NCI-H82 treated with DMSO at 0.1 percent for 48 hours (cell line): ENCODE measurements at regions not wholly inside any gene's neighbourhood (a gene's known extent, or its start where the extent isn't known, plus 50 kb on each side); places are given as distances from the start of the nearest gene placed in this dataset.

Source experiments
- DNase-seq: peaks from one replicate; lab custom pipeline; 2025; ENCODE audit not compliant: unreplicated experiment; lab: John Stamatoyannopoulos, UW

DNA sequence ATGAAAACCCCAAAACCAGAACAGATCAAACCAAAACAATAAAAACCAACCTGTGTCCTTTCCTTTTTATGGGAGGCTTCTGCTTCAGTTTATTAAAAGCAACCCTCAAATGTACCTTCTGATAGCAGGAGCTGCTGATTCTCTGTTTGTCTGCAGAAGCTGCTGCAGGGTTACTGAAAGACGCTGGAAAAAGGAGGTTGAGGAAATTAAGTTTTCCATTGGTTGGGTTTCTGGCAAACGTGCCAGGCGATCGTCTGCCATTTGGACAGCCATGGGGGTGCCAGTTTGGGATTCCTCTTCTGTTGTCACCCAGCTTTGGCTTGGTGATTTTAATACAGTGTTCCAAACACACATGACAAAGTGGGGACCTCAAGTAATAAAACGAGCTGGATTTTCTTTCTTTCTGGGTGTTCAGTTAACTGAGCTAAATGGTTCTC is 185.4 kb upstream of the ZFHX3 start:
- no peak for DNase-seq

DNA sequence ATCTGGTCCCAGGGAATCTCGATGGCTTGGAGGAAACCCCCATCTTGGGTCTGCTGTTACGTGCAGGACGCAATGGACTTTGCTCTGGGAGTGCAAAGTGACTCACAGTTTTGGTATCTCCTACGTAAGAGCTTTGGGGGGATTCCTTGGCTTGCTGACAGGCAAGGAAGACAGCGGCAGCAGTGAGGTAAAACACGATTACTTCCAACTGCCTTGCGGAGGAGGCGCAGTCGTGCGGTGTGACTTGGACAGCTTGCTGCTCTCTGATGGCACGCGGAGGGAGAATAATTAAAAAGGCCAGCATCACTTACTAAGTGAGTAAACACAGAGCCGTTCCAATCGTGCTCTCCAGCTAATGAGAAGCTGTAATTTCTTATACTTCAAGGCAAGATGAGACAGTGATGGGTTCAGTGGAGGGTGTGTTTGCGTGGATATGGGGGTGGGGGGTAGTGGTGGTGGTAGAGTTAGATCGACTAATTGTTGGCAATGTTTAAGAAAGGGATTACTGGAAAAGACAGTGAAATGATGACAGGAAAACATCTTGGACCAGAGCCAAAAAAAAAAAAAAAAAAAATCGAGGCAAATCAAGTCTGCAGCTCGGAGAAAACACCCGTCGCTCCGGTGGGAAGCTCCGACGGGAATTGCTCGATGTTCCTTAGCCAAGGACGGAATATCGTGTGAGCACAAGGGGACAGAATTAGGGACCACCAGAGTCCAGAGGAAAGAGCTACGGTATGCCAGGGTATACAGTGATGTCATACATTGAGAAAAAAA is 184.8 kb upstream of the ZFHX3 start:
- DNase-seq: no peak

DNA sequence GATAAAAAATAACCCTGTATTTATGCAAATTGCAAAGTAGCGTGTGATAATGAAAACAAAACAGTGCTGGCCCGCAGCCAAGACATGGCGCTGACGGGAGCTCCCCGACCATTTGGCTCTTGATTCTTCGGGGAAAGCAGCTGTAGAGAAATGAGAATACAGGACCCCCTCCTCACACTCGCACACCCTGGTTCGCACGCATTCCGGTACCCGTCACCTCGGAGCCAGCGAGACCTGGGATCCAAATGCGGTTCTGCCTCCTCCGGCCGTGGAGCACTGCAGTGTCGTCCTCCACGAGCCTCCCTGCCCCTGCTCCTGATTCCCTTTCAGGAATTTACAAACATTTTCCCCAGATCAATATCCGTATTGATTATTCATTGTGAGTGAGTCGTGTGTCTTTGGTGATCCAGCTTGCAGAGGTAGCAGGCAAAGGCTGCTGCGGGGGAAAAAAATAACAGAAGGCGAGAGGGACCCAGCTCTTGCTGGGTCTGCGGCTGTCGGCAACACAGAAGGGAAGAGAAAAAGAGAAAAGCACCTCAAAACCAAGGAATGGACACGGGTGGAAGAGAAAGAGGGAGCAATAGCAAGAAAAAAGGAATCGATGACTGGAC is 184.1 kb upstream of the ZFHX3 start:
- DNase-seq: no peak

DNA sequence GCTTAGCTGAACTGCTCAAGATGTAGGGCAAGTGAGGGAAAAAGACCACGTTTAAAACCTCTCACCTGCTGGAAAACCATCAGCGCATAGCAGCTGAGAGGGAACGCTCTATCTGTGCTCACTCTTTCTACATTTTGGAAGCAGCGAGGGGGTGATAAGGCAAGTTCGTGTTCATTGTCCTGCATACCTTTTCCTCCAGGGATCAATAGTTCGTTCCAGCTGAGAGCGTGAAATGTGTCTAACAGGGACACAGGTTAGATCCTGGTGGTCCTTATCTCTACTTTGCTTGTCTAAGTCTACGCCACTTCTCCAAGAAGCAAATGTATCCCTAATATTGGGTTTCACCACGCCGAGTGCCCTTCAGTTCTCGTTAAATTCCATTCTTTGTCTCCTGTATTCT is 183.5 kb upstream of the ZFHX3 start:
- DNase-seq: no peak

DNA sequence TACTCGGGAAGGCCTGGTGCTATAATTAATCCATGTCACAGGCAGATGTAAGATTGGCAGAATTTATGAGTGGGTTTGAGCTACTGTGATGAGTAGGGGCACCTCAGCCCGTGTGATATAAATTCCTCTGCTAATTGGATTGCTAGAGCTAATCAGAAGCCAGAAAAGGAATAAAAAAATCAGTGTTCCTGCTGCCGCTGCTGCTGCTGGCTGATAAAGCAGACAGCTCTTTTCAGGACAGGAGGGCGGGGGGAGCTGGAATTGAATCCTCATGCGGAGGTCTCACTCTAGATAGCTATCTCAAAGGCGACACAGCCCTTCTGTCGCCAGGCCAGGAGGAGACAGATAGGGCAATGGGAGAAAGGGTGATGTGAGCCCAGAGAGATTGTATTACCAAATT is 182.7 kb upstream of the ZFHX3 start:
- DNase-seq: peak; percentile 6

DNA sequence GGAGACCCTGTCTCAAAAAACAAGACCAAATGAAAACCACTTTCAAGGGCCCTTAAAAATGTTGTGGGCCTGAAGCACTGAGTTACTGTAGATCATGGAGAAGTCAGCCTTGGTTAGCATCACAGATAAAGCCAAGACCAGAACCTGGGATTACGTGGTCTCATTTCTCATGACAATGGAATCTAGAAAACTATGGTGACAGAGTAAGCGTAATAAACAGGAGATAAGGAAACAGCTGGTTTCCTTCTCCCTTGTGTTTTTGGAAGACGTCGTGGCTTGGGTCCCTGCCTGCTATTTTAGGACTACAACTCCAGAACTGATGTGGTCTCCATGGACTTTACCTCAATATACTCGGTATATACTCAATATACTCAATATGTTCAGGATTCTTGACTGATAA is 180.7 kb upstream of the ZFHX3 start:
- no peak for DNase-seq

DNA sequence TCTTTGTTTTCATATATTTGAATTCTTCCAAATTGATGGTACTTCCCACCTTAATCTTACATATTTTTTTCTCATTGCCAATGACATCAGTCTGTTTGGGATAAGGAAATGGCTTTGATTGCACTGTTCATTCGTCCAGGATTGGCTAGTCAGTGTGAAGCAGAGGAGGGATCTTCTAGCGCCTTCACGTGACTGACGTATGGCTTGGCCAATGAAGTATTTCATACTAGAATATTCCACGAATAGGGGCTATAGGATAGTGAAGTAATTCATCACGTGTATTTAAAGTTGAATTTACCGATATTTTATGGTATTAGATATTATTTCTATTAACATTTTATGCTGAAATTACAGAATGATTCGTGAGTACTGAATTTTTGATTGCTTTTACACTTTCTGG is 178.7 kb upstream of the ZFHX3 start:
- DNase-seq: no peak

DNA sequence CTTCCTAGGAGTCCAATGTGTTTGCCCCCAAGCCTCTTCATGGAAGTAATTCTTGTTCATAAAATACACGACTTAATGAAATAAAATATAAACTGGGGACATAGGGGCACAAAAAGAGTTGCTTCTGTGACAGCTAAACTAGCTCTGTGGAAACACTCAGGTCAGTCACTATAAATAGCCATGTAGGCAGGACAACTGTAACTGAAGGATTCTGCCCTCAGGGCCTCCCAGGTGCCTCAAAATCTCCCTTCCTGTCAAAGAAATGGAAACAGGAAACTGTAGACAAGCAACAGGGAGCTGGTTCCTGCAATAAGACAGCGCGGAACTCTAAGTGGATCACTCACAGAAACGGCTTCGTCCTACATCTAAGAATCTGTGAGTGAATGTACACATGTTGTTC is 178.1 kb upstream of the ZFHX3 start:
- DNase-seq: no peak

DNA sequence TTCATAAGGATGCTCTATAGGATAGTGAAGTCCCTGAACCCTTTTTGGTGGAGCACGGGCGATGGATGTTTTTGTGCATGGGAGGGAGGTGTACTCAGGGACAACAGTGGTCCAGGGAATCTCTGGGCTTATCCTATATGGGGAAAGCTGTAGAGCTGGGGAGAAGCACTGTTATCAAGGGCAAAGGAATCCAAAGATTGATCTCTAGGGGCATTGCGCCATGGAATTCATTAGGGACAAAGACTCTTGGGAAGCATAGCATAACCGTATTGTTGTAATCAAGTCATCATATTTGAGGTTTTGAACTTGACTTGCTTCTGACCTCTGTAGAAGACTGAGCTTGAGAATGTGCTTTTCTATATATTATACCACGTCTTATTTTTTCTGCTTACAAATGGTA is 172.9 kb upstream of the ZFHX3 start:
- no peak for DNase-seq

DNA sequence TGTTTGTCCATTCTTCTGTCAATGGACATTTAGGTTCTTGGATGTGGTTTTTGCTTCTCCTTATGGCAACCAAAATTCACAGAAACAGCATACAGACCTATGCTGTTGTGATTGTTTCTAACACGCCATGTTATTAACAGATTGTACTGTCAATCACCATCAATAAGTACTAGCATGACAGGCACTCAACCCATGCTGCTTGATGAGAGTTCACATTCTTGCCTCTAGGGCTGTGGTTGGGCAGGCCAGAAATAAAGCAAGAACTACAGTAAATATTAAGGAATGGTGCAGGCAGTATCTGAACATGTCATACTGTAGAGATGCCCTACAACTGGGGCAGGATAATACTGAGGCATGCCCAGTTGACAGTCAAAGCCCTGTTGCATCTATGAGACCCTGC is 171.2 kb upstream of the ZFHX3 start:
- DNase-seq: no peak

DNA sequence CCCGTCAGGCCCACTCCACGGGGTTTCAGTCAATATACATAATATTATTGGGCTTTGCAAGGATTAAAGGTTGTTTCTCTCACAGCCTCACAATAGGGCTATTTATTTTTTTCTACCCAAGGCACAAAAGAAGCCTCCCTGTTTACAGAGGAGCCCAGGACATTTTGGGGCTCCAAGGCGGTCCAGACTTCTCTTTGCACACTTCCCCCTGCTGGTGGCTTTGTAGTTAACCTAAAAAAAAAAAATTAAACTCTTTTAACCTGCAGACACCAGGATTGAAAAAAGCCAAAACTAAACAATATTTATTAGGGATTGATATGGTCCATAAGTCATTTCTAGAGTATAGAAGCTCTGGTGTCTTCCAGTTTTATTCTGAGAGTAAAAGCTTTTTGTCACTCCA is 169.7 kb upstream of the ZFHX3 start:
- DNase-seq: no peak

DNA sequence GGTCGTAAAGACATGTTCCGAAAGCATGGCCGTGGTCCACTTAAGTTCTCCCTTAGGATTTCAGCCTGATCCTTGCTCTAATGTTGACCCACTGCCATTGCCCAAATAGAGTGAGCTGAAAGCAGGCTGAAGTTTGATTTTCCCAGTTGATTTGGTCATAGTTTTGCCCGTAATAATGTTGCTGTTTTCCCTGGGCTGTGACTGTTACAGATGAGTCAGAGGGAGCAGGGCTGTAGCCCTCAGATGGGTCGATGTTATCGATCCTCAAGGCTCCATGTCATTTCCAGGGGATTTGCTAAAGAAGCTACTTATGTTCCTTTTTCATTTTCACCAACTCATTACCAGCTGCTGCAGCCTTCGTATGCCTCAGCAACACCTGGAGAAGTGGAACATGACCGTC is 169.0 kb upstream of the ZFHX3 start:
- no peak for DNase-seq

DNA sequence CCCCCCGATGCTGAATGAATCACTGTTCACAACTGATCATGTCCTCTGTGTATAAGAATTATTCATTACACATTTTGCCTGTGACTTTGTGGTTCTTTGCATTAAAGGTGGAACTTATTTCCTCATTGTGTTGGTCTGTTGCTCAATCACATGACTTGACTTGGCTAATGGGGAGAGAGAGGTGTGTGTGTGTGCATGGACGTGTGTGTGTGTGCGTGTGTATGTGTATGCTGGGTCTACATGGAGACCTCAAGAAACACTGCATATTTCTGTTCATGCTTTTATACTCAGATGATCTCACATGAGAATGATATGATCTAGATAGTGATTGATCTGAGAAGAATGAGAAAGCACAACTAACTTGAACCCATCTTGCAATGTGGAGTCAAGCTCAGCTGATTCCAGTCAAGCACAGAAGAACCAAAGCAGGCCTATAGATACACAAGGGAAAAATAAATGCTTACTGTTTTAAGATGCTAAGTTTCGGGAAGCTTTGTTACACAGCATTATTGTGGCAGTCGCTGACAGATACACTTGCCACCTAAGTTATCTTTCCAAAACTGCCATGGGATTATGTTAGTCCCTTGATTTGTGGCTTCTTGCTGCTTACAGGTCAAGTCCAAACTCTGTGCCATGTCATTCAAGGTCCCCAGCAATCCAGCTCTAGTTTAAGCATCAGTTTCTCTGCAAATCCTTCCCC is 167.9 kb upstream of the ZFHX3 start:
- DNase-seq: no peak

DNA sequence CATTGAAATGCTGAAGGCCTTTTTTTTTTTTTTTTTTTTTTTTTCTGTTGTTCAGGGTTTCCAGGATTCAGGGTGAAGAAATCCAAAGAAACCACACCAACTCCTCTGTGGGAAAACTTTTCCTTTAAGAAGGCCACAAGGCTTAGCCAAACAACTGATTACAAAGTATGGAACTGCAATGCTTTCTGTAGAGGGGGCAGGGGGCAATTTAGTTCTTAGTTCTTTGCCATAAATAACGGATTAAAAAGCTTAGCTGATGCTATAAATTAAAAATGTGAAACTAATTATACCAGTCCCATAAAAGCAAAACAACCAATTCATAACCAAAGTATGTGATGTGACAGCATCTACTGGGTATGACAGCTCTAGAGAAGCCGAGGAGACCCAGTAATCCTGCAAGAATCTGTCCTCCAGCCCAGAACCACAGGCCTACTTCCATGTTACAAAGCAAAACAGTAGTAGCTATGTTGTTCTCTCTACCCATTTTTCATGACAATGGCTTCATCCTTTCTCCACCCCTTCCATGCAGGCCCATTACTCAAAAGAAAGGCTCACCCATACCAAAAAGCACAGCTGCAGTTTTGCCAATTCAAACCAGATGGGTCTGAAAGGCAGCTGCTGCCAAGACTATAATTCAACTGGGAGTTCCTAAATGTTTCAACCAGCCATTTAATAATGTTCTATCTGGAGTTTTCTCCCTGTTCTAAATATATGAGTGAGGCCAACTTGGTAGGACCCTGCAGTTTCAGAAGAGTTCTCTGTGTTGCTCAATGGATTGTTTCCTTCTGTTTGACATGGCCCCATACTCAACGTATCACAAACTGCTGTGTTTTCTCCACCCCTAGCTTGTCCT is 167.1 kb upstream of the ZFHX3 start:
- DNase-seq: no peak

DNA sequence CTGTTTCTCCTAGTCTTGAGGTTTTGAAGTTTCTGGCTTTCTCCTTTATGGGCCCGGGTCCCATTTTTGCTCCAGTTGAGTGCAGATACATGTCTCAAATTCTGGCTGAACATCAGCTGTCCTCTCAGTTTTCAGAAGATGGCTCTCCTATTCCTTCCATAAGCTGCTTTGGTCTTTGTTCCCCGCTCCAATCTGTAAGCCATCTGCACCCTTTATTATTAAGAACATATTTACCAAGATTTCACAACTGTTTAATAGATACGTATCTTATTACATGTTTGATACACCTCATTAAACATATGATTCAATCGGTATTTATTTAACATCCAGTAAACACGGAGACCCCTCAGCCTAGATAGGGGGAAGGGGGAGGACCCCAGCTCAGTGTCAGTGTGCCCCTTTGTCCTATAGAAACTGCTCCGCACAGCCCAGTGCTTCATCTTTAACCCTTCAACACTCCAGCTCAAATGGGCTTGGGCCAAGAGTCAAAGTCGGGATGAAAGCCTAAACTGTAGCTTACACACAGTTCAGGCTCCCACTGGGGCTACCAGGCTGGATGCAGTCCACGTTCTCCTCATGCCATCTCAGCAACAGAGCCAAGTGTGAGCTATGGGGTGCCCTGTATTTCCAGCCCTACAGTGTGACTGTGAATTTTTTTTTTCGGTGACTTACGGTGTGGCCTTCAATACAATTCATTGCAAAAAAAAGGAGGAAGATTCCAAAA is 166.0 kb upstream of the ZFHX3 start:
- no peak for DNase-seq

DNA sequence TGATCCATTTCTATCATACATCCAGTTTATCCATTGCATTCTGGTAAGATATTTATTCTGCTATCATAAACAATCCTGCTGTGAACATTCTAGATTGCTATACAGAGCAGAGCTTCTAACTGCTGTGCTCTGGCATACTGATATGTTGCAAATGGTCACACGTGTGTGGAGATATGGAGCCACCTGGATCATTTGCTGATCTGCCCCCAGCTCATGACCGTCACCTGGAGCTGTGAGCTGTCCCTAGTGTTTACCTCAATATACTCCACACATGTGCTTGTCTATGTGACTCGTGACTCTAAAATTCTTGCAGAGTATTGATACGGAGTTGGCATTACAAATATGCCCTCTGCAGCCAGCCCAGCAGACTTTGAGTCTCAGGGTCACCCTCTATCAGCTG is 164.5 kb upstream of the ZFHX3 start:
- no peak for DNase-seq

DNA sequence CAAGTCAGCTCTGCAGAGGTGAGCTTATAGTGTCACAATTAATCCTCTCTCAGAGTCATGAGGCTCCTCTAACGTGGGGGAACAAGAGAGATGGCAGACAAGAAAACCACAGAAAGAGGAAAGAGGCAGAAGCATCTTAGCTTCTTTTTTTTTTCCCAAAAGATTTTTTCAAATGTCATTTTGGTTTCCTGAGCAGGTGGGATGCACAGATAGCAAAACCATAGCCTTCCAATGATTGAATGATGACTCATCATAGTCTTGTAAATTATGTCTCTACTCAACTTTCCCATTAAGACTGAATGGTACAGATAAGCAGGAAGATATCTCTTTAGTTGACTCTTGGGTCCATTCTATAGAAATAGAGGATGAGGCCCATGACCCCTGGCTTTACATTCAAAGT is 162.8 kb upstream of the ZFHX3 start:
- DNase-seq: no peak

DNA sequence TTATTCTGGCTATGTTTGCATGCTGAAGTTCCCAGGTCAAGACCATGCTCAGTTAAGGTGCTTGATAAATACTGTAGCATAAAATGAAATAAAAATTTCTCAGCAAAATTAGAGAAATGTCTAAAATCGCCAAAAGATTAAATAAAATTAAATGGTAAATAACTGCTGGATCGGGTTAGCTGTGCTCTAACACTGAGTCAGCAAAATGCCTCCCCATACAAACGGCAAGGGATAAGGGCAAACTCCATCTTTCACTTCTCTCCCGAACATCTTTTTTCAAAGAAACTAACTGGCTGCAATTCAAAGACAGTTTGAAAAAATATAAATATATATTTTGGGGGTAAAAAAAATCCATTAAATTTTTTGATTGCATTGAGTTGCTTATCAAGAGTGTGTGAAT is 162.2 kb upstream of the ZFHX3 start:
- DNase-seq: no peak

DNA sequence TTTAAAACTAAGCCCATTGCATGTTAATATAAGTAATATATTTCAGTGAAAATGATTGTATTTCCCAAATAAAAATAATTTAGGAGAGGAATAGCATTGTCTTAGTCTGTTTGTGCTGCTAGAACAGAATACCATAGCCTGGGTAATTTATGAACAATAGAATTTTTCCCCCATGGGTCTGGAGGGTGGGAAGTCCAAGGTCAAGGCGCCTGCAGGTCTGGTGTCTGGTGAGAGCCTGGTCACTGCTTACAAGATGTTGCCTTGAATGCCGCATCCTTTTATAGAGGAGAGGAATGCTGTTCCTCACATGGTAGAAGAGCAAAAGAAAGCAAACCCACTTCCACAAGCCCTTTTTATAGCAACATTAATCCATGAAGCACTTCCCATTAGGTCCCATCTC is 161.3 kb upstream of the ZFHX3 start:
- DNase-seq: no peak

DNA sequence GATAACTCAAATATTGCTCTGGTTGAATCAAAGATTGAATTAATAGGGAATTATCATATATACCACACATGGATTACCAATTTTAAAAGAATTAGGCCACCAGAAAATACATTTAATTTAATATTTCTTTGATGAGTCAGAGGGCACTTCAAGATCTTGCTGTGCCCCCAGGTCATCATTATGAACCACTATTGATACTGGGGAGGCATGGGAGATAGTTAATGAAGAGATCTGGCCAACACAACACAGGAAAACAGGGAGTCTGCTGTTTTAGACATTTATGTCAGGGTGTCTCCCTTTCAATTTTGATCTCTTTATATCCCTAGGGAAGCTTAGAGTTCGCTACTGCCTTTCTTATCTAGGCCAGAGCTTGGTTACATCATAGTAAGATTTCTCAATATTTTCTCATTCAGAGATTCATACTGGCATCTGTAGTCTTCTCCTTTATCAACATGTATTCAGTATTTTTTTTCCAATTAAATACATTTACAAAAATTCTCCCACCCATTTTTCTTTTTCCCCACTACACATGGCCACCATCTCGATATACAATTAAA is 158.3 kb upstream of the ZFHX3 start:
- no peak for DNase-seq
